CD8-positive, alpha-beta memory T cell (primary cell): ENCODE measurements at regions not wholly inside any gene's neighbourhood (a gene's known extent, or its start where the extent isn't known, plus 50 kb on each side); places are given as distances from the start of the nearest gene placed in this dataset.
A peak's percentile ranks its signal among the peaks of the same experiment; 100 is the strongest.

Experiments
- CTCF ChIA-PET: fragments of 350-600 bp; sonication (Branson Sonifier 250); formaldehyde crosslinking; loops from one replicate; lab custom pipeline; 2021; ENCODE audit warnings: antibody characterized with exemption; lab: Charles Lee
- POLR2A ChIA-PET: fragments of 350-600 bp; sonication (Branson Sonifier 250); formaldehyde crosslinking; loops from one replicate; lab custom pipeline; 2021; ENCODE audit warnings: antibody characterized with exemption; lab: Charles Lee
- DNase-seq, 5 donors: peaks; one replicate each; pipeline versions ENCODE4 v3.0.0 to v3.0.0-alpha.2; 2020 to 2022; ENCODE audit warnings: mixed read lengths in 1 of 5
- H3K27ac ChIP-seq: one replicate; pipeline ENCODE4 v1.7.0; 2013; ENCODE audit warnings: low read depth, mild to moderate bottlenecking, low read length, moderate library complexity
- H3K27me3 ChIP-seq: 2 replicates; pipeline ENCODE4 v1.7.0; 2013; ENCODE audit warnings: low read length, mild to moderate bottlenecking; ENCODE audit not compliant: insufficient read depth, poor library complexity, severe bottlenecking
- H3K36me3 ChIP-seq: 2 replicates; pipeline ENCODE4 v1.7.0; 2013; ENCODE audit warnings: mild to moderate bottlenecking, low read length, moderate library complexity; ENCODE audit not compliant: insufficient read depth
- H3K4me1 ChIP-seq: 2 replicates; pipeline ENCODE4 v1.7.0; 2013; ENCODE audit warnings: mild to moderate bottlenecking, low read length, moderate library complexity; ENCODE audit not compliant: insufficient read depth
- H3K4me3 ChIP-seq: 2 replicates; pipeline ENCODE4 v1.7.0; 2013; ENCODE audit warnings: mild to moderate bottlenecking, low read length
- H3K9me3 ChIP-seq: 2 replicates; pipeline ENCODE4 v1.7.0; 2013; ENCODE audit warnings: mild to moderate bottlenecking, low read length
- H3K27ac Mint-ChIP-seq, 8 donors: one replicate each; pipeline ENCODE4 v1.8.0; 2020 to 2021; ENCODE audit warnings: mixed read lengths in 8 of 8, mild to moderate bottlenecking in 6 of 8, inconsistent platforms in 3 of 8, moderate library complexity in 3 of 8
- H3K27me3 Mint-ChIP-seq, 2 donors: one replicate each; pipeline ENCODE4 v1.8.0; 2020 to 2021; ENCODE audit warnings: mixed read lengths in 2 of 2, mild to moderate bottlenecking in 1 of 2, moderate library complexity in 1 of 2
- H3K36me3 Mint-ChIP-seq, 3 donors: one replicate each; pipeline ENCODE4 v1.8.0; 2020 to 2021; ENCODE audit warnings: mixed read lengths in 3 of 3, inconsistent platforms in 1 of 3, mild to moderate bottlenecking in 1 of 3
- H3K4me1 Mint-ChIP-seq, 3 donors: one replicate each; pipeline ENCODE4 v1.8.0; 2020 to 2021; ENCODE audit warnings: mixed read lengths in 3 of 3, inconsistent platforms in 1 of 3, mild to moderate bottlenecking in 1 of 3
- H3K4me3 Mint-ChIP-seq, 7 donors: one replicate each; pipeline ENCODE4 v1.8.0; 2020 to 2021; ENCODE audit warnings: mixed read lengths in 7 of 7, mild to moderate bottlenecking in 6 of 7, moderate library complexity in 4 of 7, inconsistent platforms in 2 of 7
- H3K9me3 Mint-ChIP-seq, 5 donors: one replicate each; pipeline ENCODE4 v1.8.0; 2020 to 2022; ENCODE audit warnings: mixed read lengths in 5 of 5, mild to moderate bottlenecking in 3 of 5, moderate library complexity in 2 of 5, inconsistent platforms in 1 of 5

- H3K4me1 Mint-ChIP-seq = no peaks in the 10 kb centered on the region
- Histone ChIP-seq H3K27ac (no peak overlapping the region), H3K4me1 (no peaks in the 10 kb centered on the region), H3K36me3 (no peaks in the 10 kb centered on the region), H3K9me3 (no peaks in the 10 kb centered on the region), H3K27me3 (no peaks in the 10 kb centered on the region), H3K4me3 (no peak overlapping the region)
- peaks cover 0 to 2% (median 0%) of the 10 kb centered on the region in 3 donors for H3K36me3 Mint-ChIP-seq
- H3K27ac Mint-ChIP-seq = no peak overlapping the region
- H3K27me3 Mint-ChIP-seq = peaks cover 0 to 2% of the 10 kb centered on the region in 2 donors
- H3K9me3 Mint-ChIP-seq = peaks cover 0 to 2% (median 0%) of the 10 kb centered on the region in 5 donors
- no peak for DNase-seq
- POLR2A ChIA-PET = no interaction called here
- CTCF ChIA-PET = no interaction called here
- H3K4me3 Mint-ChIP-seq = no peak overlapping the region
Measured at GRCh38 chr3:1832395-1832794, 266.3 kb upstream of the CNTN4 start.

- no peaks in the 10 kb centered on the region for H3K4me1 ChIP-seq
- Mint-ChIP-seq H3K9me3 (peaks cover 0 to 34% (median 9%) of the 10 kb centered on the region in 5 donors), H3K36me3 (no peaks in the 10 kb centered on the region), H3K27me3 (no peaks in the 10 kb centered on the region), H3K27ac (peak overlapping the region in 1 of 8 donors; percentile 8), H3K4me1 (no peaks in the 10 kb centered on the region), H3K4me3 (no peak overlapping the region)
- CTCF ChIA-PET = no interaction called here
- DNase-seq = no peak
- POLR2A ChIA-PET = no interaction called here
- no peaks in the 10 kb centered on the region for H3K27me3 ChIP-seq
- no peaks in the 10 kb centered on the region for H3K9me3 ChIP-seq
- no peak overlapping the region for H3K27ac ChIP-seq
- no peaks in the 10 kb centered on the region for H3K36me3 ChIP-seq
- no peak overlapping the region for H3K4me3 ChIP-seq
Measured at GRCh38 chr3:1843111-1843510, 255.6 kb upstream of the CNTN4 start.

GRCh38 chr3:1847571-1847970 is 251.1 kb upstream of the CNTN4 start:
- no peak overlapping the region for H3K4me3 Mint-ChIP-seq
- Histone ChIP-seq H3K27ac (no peak overlapping the region), H3K36me3 (no peaks in the 10 kb centered on the region), H3K4me1 (no peaks in the 10 kb centered on the region), H3K9me3 (no peaks in the 10 kb centered on the region), H3K4me3 (no peak overlapping the region), H3K27me3 (no peaks in the 10 kb centered on the region)
- H3K27ac Mint-ChIP-seq = no peak overlapping the region
- no peaks in the 10 kb centered on the region for H3K27me3 Mint-ChIP-seq
- no peak for DNase-seq
- no peaks in the 10 kb centered on the region for H3K36me3 Mint-ChIP-seq
- no peaks in the 10 kb centered on the region for H3K4me1 Mint-ChIP-seq
- POLR2A ChIA-PET = no interaction called here
- CTCF ChIA-PET = no interaction called here
- H3K9me3 Mint-ChIP-seq = peaks cover 0 to 19% (median 9%) of the 10 kb centered on the region in 5 donors

GRCh38 chr3:1848935-1849334 is 249.7 kb upstream of the CNTN4 start:
- Histone ChIP-seq H3K27ac (no peak overlapping the region), H3K4me3 (no peak overlapping the region), H3K36me3 (no peaks in the 10 kb centered on the region), H3K4me1 (no peaks in the 10 kb centered on the region), H3K27me3 (no peaks in the 10 kb centered on the region), H3K9me3 (no peaks in the 10 kb centered on the region)
- Mint-ChIP-seq H3K9me3 (peaks cover 0 to 12% (median 7%) of the 10 kb centered on the region in 5 donors), H3K36me3 (no peaks in the 10 kb centered on the region), H3K27ac (no peak overlapping the region), H3K27me3 (no peaks in the 10 kb centered on the region), H3K4me3 (no peak overlapping the region), H3K4me1 (no peaks in the 10 kb centered on the region)
- no peak for DNase-seq
- POLR2A ChIA-PET = no interaction called here
- CTCF ChIA-PET = no interaction called here

- Mint-ChIP-seq H3K4me3 (no peak overlapping the region), H3K9me3 (peaks cover 0 to 8% (median 3%) of the 10 kb centered on the region in 5 donors), H3K4me1 (no peaks in the 10 kb centered on the region), H3K27me3 (no peaks in the 10 kb centered on the region), H3K27ac (no peak overlapping the region), H3K36me3 (no peaks in the 10 kb centered on the region)
- no peak overlapping the region for H3K27ac ChIP-seq
- no peaks in the 10 kb centered on the region for H3K27me3 ChIP-seq
- no peak for DNase-seq
- ChIA-PET POLR2A (no interaction called here), CTCF (no interaction called here)
- no peak overlapping the region for H3K4me3 ChIP-seq
- no peaks in the 10 kb centered on the region for H3K9me3 ChIP-seq
- no peaks in the 10 kb centered on the region for H3K4me1 ChIP-seq
- no peaks in the 10 kb centered on the region for H3K36me3 ChIP-seq
Measured at GRCh38 chr3:1852950-1853349, 245.7 kb upstream of the CNTN4 start.

- no peaks in the 10 kb centered on the region for H3K9me3 ChIP-seq
- H3K27ac ChIP-seq = no peak overlapping the region
- Mint-ChIP-seq H3K4me1 (no peaks in the 10 kb centered on the region), H3K27ac (no peak overlapping the region), H3K4me3 (no peak overlapping the region), H3K27me3 (no peaks in the 10 kb centered on the region), H3K36me3 (no peaks in the 10 kb centered on the region), H3K9me3 (peaks cover 0 to 9% (median 4%) of the 10 kb centered on the region in 5 donors)
- H3K4me1 ChIP-seq = no peaks in the 10 kb centered on the region
- H3K36me3 ChIP-seq = no peaks in the 10 kb centered on the region
- DNase-seq = no peak
- no peak overlapping the region for H3K4me3 ChIP-seq
- no peaks in the 10 kb centered on the region for H3K27me3 ChIP-seq
- POLR2A ChIA-PET = no interaction called here
- CTCF ChIA-PET = no interaction called here
Measured at GRCh38 chr3:1855841-1856240, 242.8 kb upstream of the CNTN4 start.

- Mint-ChIP-seq H3K36me3 (no peaks in the 10 kb centered on the region), H3K27ac (no peak overlapping the region), H3K9me3 (peaks cover 5 to 15% (median 6%) of the 10 kb centered on the region in 5 donors), H3K27me3 (no peaks in the 10 kb centered on the region), H3K4me1 (no peaks in the 10 kb centered on the region), H3K4me3 (no peak overlapping the region)
- Histone ChIP-seq H3K27me3 (no peaks in the 10 kb centered on the region), H3K4me3 (no peak overlapping the region), H3K9me3 (no peaks in the 10 kb centered on the region), H3K4me1 (no peaks in the 10 kb centered on the region), H3K27ac (no peak overlapping the region), H3K36me3 (no peaks in the 10 kb centered on the region)
- ChIA-PET POLR2A (no interaction called here), CTCF (no interaction called here)
- DNase-seq = no peak
Measured at GRCh38 chr3:1870738-1871137, 227.9 kb upstream of the CNTN4 start.

- Histone ChIP-seq H3K9me3 (no peaks in the 10 kb centered on the region), H3K4me3 (no peak overlapping the region), H3K4me1 (no peaks in the 10 kb centered on the region), H3K36me3 (no peaks in the 10 kb centered on the region), H3K27me3 (no peaks in the 10 kb centered on the region), H3K27ac (no peak overlapping the region)
- Mint-ChIP-seq H3K27me3 (no peaks in the 10 kb centered on the region), H3K36me3 (no peaks in the 10 kb centered on the region), H3K9me3 (peaks cover 0 to 18% (median 10%) of the 10 kb centered on the region in 5 donors), H3K27ac (no peak overlapping the region), H3K4me3 (no peak overlapping the region), H3K4me1 (no peaks in the 10 kb centered on the region)
- POLR2A ChIA-PET = no interaction called here
- CTCF ChIA-PET = no interaction called here
- DNase-seq = no peak
Measured at GRCh38 chr3:1883534-1883933, 215.1 kb upstream of the CNTN4 start.

- DNase-seq = no peak
- CTCF ChIA-PET = no interaction called here
- POLR2A ChIA-PET = no interaction called here
- Histone ChIP-seq H3K36me3 (no peaks in the 10 kb centered on the region), H3K4me1 (no peaks in the 10 kb centered on the region), H3K27me3 (no peaks in the 10 kb centered on the region), H3K9me3 (peaks cover 10% of the 10 kb centered on the region), H3K4me3 (no peak overlapping the region), H3K27ac (no peak overlapping the region)
- H3K27ac Mint-ChIP-seq = no peak overlapping the region
- no peaks in the 10 kb centered on the region for H3K36me3 Mint-ChIP-seq
- no peak overlapping the region for H3K4me3 Mint-ChIP-seq
- H3K9me3 Mint-ChIP-seq = peaks cover 4 to 34% (median 16%) of the 10 kb centered on the region in 5 donors
- H3K27me3 Mint-ChIP-seq = no peaks in the 10 kb centered on the region
- no peaks in the 10 kb centered on the region for H3K4me1 Mint-ChIP-seq
Measured at GRCh38 chr3:1892459-1892858, 206.2 kb upstream of the CNTN4 start.
